Ovary (tissue), 3 donors: ENCODE measurements at regions not wholly inside any gene's neighbourhood (a gene's known extent, or its start where the extent isn't known, plus 50 kb on each side); places are given as distances from the start of the nearest gene placed in this dataset.

Source experiments
- EP300 ChIP-seq: sonication (generic); formaldehyde crosslinking; IDR thresholded peaks from one replicate; pipeline ENCODE4 v1.6.1; 2017; ENCODE audit warnings: antibody characterized with exemption
- TF ChIP-seq, protein P1 (sequence below), 3 donors: fragments of 450-650 bp in 2 of 3; fragments of 200-600 bp in 1 of 3; IDR thresholded peaks; one replicate each; pipeline versions ENCODE4 v1.5.1 to v1.8.0; 2016 to 2022; ENCODE audit warnings: antibody characterized with exemption in 3 of 3, mild to moderate bottlenecking in 1 of 3
- donor health status: DM: no; HTN: no; CAD: no.

DNA sequence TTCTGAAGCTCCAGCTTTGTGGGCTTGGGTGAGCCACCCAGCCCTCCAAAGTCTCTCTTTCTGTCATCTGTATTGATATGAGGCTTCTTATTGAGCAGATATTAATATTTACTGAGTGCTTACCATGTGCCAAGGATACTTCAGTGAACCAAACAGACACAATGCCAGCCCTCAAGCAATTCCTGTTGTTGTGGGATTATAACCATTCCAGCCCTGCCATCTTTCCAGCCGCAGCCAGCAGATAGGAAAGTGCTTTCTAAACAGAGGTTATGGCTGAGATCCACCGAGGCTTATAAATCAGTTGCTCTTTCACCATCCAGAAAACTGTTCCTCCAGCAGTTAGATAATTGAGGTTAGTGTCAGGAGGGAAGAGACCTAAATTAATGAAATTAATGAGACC, 137.7 kb upstream of the ALDH1B1 start:
- no peak for TF ChIP-seq EP300
- TF ChIP-seq, protein P1, sequence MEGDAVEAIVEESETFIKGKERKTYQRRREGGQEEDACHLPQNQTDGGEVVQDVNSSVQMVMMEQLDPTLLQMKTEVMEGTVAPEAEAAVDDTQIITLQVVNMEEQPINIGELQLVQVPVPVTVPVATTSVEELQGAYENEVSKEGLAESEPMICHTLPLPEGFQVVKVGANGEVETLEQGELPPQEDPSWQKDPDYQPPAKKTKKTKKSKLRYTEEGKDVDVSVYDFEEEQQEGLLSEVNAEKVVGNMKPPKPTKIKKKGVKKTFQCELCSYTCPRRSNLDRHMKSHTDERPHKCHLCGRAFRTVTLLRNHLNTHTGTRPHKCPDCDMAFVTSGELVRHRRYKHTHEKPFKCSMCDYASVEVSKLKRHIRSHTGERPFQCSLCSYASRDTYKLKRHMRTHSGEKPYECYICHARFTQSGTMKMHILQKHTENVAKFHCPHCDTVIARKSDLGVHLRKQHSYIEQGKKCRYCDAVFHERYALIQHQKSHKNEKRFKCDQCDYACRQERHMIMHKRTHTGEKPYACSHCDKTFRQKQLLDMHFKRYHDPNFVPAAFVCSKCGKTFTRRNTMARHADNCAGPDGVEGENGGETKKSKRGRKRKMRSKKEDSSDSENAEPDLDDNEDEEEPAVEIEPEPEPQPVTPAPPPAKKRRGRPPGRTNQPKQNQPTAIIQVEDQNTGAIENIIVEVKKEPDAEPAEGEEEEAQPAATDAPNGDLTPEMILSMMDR (IDR thresholded peaks at IDR 0.05) = no peak
